NCI-H748 treated with DMSO at 0.1 percent for 48 hours (cell line): ENCODE measurements at regions not wholly inside any gene's neighbourhood (a gene's known extent, or its start where the extent isn't known, plus 50 kb on each side); places are given as distances from the start of the nearest gene placed in this dataset.
"Not testable (repeated sequence)": the region's sequence is repeated elsewhere in the genome, so short reads cannot be mapped to it uniquely, and the experiment has no call there.

ENCODE experiments used
- DNase-seq: peaks from one replicate; lab custom pipeline; 2025; lab: John Stamatoyannopoulos, UW

GRCh38 chr3:18546632-18547031 is 121.5 kb upstream of the SATB1 start:
- no peak for DNase-seq

GRCh38 chr3:18544146-18544545 is 119.0 kb upstream of the SATB1 start:
- DNase-seq = no peak

- no peak for DNase-seq
These were observed 113.5 kb upstream of the SATB1 start for GRCh38 chr3:18538463-18539230.

- DNase-seq = no peak
These were observed 107.9 kb upstream of the SATB1 start for GRCh38 chr3:18533039-18533438.

GRCh38 chr3:18531662-18532061 is 106.5 kb upstream of the SATB1 start:
- no peak for DNase-seq

- DNase-seq = no peak
These were observed 104.5 kb upstream of the SATB1 start for GRCh38 chr3:18529631-18530030.

GRCh38 chr3:18527691-18528090 is 102.6 kb upstream of the SATB1 start:
- no peak for DNase-seq

- no peak for DNase-seq
These were observed 101.5 kb upstream of the SATB1 start for GRCh38 chr3:18526667-18527066.

GRCh38 chr3:18516170-18516569 is 91.0 kb upstream of the SATB1 start:
- not testable (repeated sequence) for DNase-seq

- no peak for DNase-seq
These were observed 88.0 kb upstream of the SATB1 start for GRCh38 chr3:18513091-18513490.

GRCh38 chr3:18512007-18512406 is 86.9 kb upstream of the SATB1 start:
- DNase-seq = no peak

- DNase-seq = no peak
These were observed 85.8 kb upstream of the SATB1 start for GRCh38 chr3:18510947-18511346.

GRCh38 chr3:18507333-18507732 is 82.2 kb upstream of the SATB1 start:
- DNase-seq = no peak

- no peak for DNase-seq
These were observed 79.9 kb upstream of the SATB1 start for GRCh38 chr3:18505056-18505455.

- no peak for DNase-seq
These were observed 76.7 kb upstream of the SATB1 start for GRCh38 chr3:18501679-18502343.

GRCh38 chr3:18500322-18500721 is 75.2 kb upstream of the SATB1 start:
- no peak for DNase-seq

GRCh38 chr3:18499301-18499700 is 74.2 kb upstream of the SATB1 start:
- DNase-seq = no peak

- no peak for DNase-seq
These were observed 69.1 kb upstream of the SATB1 start for GRCh38 chr3:18494251-18494650.

GRCh38 chr3:18489939-18490338 is 64.8 kb upstream of the SATB1 start:
- no peak for DNase-seq

GRCh38 chr3:18483226-18483625 is 58.1 kb upstream of the SATB1 start:
- no peak for DNase-seq

- DNase-seq = no peak
These were observed 56.9 kb upstream of the SATB1 start for GRCh38 chr3:18481946-18482548.

GRCh38 chr3:18477620-18478019 is 52.5 kb upstream of the SATB1 start:
- no peak for DNase-seq
